ENCODE measurements at regions not wholly inside any gene's neighbourhood (a gene's known extent, or its start where the extent isn't known, plus 50 kb on each side); places are given as distances from the start of the nearest gene placed in this dataset.

DNA sequence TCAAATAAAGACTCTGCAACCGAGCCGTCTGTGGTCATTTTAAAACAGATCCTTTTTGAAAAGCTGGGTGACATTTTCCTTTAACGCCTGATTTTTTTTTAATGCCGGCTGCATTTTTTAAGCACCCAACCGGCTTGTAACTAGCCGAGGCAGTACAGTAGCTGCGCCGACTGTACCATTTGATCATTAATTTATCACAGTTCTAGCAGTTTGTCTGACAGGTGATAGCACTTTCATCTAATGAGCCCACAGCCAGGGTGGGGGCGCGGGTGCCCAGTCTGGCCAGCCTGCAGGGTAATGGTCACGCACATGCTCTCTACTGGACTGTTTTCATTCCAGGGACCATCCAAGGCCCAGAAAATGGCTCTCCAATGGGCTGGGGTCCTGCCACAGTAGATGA, 68.8 kb downstream of the IRX5 start:
- Histone ChIP-seq H3K4me2 (no peak overlapping the region), H3K36me3 (ENCODE audit: insufficient read depth) (no peaks in the 10 kb centered on the region), H3K4me3 (no peak overlapping the region), H2AFZ (peak overlapping the region; percentile 66; the same call in 1 of the 2 replicates), H3F3A (replicated peaks; ENCODE audit: low read depth) (no peaks in the 10 kb centered on the region), H3K79me2 (replicated peaks; ENCODE audit: insufficient read depth) (no peaks in the 10 kb centered on the region), H3K9me2 (ENCODE audit: insufficient read depth) (no peaks in the 10 kb centered on the region), H3K27ac (ENCODE audit: low read depth) (no peak overlapping the region), H3K27me3 (ENCODE audit: insufficient read depth) (no peaks in the 10 kb centered on the region), H4K20me1 (replicated peaks; ENCODE audit: insufficient read depth) (no peaks in the 10 kb centered on the region), H3K4me1 (ENCODE audit: insufficient read depth) (no peaks in the 10 kb centered on the region)
- ATAC-seq, result no peak
- no peak overlapping the region for H3K4me3 Mint-ChIP-seq
- H3K27me3 Mint-ChIP-seq (ENCODE audit: insufficient read depth, low read depth, poor library complexity), result no peaks in the 10 kb centered on the region
- no peak for TF ChIP-seq EZH2 (IDR thresholded peaks at IDR 0.05; ENCODE audit: low read depth, unreplicated experiment)
- TF ChIP-seq, protein P1, sequence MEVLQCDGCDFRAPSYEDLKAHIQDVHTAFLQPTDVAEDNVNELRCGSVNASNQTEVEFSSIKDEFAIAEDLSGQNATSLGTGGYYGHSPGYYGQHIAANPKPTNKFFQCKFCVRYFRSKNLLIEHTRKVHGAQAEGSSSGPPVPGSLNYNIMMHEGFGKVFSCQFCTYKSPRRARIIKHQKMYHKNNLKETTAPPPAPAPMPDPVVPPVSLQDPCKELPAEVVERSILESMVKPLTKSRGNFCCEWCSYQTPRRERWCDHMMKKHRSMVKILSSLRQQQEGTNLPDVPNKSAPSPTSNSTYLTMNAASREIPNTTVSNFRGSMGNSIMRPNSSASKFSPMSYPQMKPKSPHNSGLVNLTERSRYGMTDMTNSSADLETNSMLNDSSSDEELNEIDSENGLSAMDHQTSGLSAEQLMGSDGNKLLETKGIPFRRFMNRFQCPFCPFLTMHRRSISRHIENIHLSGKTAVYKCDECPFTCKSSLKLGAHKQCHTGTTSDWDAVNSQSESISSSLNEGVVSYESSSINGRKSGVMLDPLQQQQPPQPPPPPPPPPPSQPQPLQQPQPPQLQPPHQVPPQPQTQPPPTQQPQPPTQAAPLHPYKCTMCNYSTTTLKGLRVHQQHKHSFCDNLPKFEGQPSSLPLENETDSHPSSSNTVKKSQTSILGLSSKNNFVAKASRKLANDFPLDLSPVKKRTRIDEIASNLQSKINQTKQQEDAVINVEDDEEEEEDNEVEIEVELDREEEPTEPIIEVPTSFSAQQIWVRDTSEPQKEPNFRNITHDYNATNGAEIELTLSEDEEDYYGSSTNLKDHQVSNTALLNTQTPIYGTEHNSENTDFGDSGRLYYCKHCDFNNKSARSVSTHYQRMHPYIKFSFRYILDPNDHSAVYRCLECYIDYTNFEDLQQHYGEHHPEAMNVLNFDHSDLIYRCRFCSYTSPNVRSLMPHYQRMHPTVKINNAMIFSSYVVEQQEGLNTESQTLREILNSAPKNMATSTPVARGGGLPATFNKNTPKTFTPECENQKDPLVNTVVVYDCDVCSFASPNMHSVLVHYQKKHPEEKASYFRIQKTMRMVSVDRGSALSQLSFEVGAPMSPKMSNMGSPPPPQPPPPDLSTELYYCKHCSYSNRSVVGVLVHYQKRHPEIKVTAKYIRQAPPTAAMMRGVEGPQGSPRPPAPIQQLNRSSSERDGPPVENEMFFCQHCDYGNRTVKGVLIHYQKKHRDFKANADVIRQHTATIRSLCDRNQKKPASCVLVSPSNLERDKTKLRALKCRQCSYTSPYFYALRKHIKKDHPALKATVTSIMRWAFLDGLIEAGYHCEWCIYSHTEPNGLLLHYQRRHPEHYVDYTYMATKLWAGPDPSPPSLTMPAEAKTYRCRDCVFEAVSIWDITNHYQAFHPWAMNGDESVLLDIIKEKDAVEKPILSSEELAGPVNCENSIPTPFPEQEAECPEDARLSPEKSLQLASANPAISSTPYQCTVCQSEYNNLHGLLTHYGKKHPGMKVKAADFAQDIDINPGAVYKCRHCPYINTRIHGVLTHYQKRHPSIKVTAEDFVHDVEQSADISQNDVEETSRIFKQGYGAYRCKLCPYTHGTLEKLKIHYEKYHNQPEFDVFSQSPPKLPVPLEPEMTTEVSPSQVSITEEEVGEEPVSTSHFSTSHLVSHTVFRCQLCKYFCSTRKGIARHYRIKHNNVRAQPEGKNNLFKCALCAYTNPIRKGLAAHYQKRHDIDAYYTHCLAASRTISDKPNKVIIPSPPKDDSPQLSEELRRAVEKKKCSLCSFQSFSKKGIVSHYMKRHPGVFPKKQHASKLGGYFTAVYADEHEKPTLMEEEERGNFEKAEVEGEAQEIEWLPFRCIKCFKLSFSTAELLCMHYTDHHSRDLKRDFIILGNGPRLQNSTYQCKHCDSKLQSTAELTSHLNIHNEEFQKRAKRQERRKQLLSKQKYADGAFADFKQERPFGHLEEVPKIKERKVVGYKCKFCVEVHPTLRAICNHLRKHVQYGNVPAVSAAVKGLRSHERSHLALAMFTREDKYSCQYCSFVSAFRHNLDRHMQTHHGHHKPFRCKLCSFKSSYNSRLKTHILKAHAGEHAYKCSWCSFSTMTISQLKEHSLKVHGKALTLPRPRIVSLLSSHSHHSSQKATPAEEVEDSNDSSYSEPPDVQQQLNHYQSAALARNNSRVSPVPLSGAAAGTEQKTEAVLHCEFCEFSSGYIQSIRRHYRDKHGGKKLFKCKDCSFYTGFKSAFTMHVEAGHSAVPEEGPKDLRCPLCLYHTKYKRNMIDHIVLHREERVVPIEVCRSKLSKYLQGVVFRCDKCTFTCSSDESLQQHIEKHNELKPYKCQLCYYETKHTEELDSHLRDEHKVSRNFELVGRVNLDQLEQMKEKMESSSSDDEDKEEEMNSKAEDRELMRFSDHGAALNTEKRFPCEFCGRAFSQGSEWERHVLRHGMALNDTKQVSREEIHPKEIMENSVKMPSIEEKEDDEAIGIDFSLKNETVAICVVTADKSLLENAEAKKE (CRISPR knock-in tag; IDR thresholded peaks at IDR 0.05), result no peak
- TF ChIP-seq ZNF331 (CRISPR knock-in tag; IDR thresholded peaks at IDR 0.05; ENCODE audit: low read depth), result no peak
- TF ChIP-seq NANOG (IDR thresholded peaks at IDR 0.05; ENCODE audit: borderline replicate concordance), result no peak
- TF ChIP-seq ZNF114 (CRISPR knock-in tag; IDR thresholded peaks at IDR 0.05), result no peak
- TF ChIP-seq, protein P2, sequence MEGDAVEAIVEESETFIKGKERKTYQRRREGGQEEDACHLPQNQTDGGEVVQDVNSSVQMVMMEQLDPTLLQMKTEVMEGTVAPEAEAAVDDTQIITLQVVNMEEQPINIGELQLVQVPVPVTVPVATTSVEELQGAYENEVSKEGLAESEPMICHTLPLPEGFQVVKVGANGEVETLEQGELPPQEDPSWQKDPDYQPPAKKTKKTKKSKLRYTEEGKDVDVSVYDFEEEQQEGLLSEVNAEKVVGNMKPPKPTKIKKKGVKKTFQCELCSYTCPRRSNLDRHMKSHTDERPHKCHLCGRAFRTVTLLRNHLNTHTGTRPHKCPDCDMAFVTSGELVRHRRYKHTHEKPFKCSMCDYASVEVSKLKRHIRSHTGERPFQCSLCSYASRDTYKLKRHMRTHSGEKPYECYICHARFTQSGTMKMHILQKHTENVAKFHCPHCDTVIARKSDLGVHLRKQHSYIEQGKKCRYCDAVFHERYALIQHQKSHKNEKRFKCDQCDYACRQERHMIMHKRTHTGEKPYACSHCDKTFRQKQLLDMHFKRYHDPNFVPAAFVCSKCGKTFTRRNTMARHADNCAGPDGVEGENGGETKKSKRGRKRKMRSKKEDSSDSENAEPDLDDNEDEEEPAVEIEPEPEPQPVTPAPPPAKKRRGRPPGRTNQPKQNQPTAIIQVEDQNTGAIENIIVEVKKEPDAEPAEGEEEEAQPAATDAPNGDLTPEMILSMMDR (conservative IDR thresholded peaks at IDR 0.05; ENCODE audit: low read depth in 2 of 2), result no peak
- TF ChIP-seq, protein P3, sequence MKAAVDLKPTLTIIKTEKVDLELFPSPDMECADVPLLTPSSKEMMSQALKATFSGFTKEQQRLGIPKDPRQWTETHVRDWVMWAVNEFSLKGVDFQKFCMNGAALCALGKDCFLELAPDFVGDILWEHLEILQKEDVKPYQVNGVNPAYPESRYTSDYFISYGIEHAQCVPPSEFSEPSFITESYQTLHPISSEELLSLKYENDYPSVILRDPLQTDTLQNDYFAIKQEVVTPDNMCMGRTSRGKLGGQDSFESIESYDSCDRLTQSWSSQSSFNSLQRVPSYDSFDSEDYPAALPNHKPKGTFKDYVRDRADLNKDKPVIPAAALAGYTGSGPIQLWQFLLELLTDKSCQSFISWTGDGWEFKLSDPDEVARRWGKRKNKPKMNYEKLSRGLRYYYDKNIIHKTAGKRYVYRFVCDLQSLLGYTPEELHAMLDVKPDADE (IDR thresholded peaks at IDR 0.05), result no peak
- TF ChIP-seq STAT1 (IDR thresholded peaks at IDR 0.05; ENCODE audit: unreplicated experiment), result no peak
- TF ChIP-seq POLR2AphosphoS5 (IDR thresholded peaks at IDR 0.05; ENCODE audit: low read depth), result no peak
- no peak for TF ChIP-seq JUNB (IDR thresholded peaks at IDR 0.05; ENCODE audit: unreplicated experiment)
- no peaks in the 10 kb centered on the region for H3K36me3 Mint-ChIP-seq (ENCODE audit: low read depth)
- H3K4me1 Mint-ChIP-seq, result no peaks in the 10 kb centered on the region; the same call in 2 of the 3 replicates
- no peak for DNase-seq (ENCODE audit: low spot score)
- H3K9me3 Mint-ChIP-seq, result no peaks in the 10 kb centered on the region
- H3K27ac Mint-ChIP-seq, result no peak overlapping the region
